ENCODE measurements at regions not wholly inside any gene's neighbourhood (a gene's known extent, or its start where the extent isn't known, plus 50 kb on each side); places are given as distances from the start of the nearest gene placed in this dataset.
"Not testable (repeated sequence)": the region's sequence is repeated elsewhere in the genome, so short reads cannot be mapped to it uniquely, and the experiment has no call there.

GRCh38 chr2:58350484-58350883 is 109.4 kb upstream of the FANCL start:
- DNase-seq: no peak

DNA sequence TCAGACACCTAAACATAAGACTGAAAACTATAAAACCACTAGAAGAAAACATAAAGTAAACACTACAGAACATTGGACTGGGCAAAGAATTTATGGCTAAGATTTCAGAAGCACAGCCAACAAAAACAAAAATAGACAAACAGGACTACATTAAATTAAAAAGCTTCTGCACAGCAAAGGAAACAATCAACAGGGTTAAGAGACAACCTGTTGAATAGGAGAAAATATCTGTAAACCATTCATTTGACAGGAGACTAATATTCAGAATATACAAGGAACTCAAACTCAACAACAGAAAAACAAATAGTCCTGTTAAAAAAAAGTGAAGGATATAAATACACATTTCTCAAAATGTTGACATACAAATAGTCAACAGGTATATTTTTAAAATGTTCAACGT is 106.7 kb upstream of the FANCL start:
- no peak for DNase-seq

GRCh38 chr2:58341047-58341446 is 99.9 kb upstream of the FANCL start:
- no peak for DNase-seq

GRCh38 chr2:58339548-58340243 is 98.6 kb upstream of the FANCL start:
- DNase-seq: no peak

GRCh38 chr2:58336416-58336815 is 95.3 kb upstream of the FANCL start:
- DNase-seq: peak; percentile 2

DNA sequence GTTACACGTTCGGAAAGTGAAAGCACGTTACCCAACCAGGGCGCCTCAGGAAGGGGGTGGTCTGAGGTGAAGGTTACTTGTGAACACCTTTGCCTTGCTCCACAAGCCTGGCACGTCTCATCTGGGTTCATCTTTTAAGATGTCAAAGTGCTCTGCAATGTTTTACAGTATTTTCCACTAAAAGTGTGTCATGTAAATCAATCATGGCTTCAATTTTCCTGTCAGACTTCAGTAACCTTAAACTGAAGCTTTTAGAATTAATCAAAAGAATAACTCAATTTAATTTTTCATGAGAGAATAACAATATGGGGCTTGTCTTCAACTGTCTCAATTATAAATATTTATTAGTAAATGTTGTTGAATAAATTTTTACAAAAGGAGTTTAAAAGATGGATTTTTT is 93.3 kb upstream of the FANCL start:
- DNase-seq: no peak

DNA sequence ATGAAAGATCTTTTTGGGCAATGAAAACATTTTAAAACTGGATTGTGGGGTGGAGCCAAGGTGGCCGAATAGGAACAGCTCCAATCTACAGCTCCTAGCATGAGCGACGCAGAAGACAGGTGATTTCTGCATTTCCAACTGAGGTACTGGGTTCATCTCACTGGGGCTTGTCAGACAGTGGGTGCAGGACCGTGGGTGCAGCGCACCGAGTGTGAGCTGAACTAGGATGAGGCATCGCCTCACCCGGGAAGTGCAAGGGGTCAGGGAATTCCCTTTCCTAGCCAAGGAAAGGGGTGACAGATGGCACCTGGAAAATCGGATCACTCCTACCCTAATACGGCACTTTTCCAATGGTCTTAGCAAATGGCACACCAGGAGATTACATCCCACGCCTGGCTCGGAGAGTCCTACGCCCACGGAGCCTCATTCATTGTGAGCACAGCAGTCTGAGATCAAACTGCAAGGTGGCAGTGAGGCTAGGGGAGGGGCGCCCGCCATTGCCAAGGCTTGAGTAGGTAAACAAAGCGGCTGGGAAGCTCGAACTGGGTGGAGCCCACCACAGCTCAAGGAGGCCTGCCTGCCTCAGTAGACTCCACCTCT is 84.3 kb upstream of the FANCL start:
- not testable (repeated sequence) for DNase-seq

DNA sequence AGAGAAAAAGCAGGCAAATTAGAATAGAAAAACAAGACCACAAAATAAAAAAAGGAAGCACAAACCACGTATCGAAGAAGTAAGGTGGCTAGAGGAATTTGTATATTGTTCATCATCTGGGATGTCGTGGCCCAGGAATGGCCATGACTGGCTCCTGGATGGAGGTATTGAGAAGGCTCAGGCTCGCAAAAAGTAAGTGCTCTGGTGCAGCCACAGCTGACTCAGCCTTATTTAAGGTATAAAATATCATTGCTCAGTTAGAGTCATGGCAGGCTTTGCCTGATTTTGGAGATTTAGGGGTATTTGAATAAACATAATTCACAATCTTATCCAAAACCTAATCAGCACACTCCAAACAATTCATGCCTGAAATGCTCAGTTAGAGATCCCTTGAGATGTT is 78.4 kb upstream of the FANCL start:
- DNase-seq: no peak

DNA sequence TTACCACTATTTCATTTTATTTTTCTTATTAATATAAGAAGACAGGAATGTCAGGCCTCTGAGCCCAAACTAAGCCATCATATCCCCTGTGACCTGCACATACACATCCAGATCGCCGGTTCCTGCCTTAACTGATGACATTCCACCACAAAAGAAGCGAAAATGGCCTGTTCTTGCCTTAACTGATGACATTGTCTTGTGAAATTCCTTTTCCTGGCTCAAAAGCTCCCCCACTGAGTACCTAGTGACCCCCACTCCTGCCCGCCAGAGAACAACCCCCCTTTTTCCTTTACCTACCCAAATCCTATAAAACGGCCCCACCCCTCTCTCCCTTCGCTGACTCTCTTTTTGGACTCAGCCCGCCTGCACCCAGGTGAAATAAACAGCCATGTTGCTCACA is 77.8 kb upstream of the FANCL start:
- not testable (repeated sequence) for DNase-seq

DNA sequence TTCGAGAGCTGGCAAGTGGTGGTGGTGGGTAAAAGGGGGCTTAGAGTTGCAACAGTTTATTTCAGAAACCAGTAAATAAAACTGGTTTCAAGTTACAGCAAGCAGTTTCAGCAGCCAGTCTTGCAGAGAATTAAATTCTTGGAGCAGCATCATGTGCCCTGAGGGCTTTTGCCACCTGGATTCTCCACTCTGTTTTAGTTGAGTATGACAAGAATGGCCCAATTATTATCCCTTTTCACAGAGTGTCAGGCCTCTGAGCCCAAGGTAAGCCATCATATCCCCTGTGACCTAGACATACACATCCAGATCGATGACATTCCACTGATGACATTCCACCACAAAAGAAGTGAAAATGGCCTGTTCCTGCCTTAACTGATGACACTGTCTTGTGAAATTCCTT is 72.8 kb upstream of the FANCL start:
- DNase-seq: no peak

DNA sequence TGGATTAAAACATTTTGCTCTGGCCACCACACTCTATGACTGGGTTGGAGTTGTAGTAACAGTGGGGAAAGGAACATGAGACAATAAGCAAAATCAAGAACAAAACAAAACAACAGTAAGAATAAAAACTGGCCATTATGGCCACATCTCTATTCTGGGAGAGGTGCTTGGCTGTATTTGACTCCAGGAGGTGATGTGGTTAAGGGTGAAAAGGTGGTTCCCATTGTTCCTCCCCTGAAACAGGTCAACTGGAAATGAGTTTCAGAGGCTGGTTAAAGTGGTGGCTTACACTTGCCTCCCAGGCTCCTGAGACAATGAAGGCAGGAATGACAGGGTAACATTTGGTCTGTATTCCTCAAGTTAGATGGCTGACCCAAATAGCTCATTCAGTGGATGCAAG is 67.3 kb upstream of the FANCL start:
- DNase-seq: no peak

DNA sequence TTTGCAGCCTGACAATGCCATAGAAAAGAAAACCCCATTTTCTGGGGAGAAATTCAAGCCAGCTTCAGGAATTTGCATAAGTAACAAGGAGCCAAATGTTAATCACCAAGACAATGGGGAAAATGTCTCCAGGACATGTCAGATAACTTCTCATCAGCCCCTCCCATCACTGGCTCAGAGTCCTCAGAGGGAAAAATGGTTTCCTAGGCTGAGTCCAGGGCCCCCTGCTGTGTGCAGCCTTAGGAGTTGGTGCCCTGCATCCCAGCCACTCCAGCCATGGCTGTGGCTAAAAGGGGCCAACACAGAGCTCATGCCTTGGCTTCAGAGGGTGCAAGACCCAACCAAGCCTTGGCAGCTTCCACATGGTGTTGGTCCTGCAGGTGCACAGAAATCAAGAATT is 63.7 kb upstream of the FANCL start:
- no peak for DNase-seq

DNA sequence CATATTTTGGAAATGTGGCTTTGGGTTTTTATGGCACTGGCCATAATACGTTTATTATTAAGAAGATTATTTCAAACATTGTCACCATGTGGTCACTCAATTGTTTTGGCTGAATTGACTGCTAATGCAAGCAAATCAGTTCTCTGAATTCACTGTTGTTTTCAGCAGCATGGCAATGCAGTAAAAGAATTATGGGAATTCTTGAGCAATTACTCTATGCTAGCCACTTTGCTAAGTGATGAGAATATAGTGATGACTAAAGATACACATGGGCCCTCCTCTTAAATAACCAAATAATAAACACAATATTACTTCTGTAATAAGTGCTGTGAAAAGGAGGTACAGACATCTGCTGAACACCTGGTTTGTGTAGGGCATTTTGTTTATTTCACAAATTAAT is 58.0 kb upstream of the FANCL start:
- DNase-seq: no peak

- no peak for DNase-seq
Measured at GRCh38 chr2:58293056-58293455, 51.9 kb upstream of the FANCL start.

DNA sequence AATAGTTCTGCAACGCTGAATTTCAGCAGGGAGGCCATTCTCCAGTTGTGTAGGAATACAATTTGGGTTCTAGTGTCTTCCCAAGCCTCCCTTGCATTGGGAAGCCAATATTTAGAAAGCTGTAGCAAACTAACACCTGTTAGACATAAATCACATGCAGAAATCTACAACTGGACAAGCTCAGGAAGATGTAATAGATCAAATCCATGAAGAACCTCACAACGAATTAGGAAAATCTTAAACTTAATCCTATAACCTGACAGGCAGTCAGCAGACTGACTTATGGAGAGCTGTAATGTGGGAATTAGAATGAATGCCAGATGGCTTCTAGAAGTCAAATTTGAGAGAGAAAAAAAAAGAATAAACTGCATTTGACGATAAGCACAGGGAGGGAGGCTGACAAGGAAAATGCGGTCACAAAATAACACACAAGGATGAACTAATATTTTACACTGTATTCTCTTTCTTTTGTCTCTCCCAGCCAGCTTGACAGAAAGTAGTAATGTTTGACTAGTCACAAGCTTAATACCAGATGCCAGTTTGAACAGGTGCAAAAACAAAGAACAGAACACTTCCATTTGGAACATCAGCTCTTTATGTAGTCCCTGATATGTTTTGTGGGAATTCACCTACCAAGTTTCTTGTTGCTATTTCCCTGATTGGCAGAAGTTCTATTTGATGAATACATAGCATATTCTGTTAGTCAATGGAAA is 50.8 kb upstream of the FANCL start:
- DNase-seq: peak; percentile 56

All from DMS153 (cell line).